CD4-positive, CD25-positive, alpha-beta regulatory T cell (primary cell): ENCODE measurements at regions not wholly inside any gene's neighbourhood (a gene's known extent, or its start where the extent isn't known, plus 50 kb on each side); places are given as distances from the start of the nearest gene placed in this dataset.

Source experiments
- ATAC-seq, 2 donors: fragments of 150-1000 bp; cut with Tn5 transposase; one replicate each; pipeline ENCODE4 v1.10.0; 2021; ENCODE audit warnings: low read depth in 2 of 2, moderate number of reproducible peaks in 2 of 2, moderate library complexity in 1 of 2
- DNase-seq, 3 donors: peaks; one replicate each; pipeline versions ENCODE4 v3.0.0 to v3.0.0-alpha.2; 2012 to 2022; ENCODE audit warnings: mixed read lengths in 1 of 3
- H3K27ac ChIP-seq: one replicate; pipeline ENCODE4 v1.7.0; 2013; ENCODE audit warnings: mild to moderate bottlenecking, low read length; ENCODE audit not compliant: insufficient read depth, poor library complexity, severe bottlenecking
- H3K27me3 ChIP-seq: one replicate; pipeline ENCODE4 v1.7.0; 2013; ENCODE audit warnings: low read length; ENCODE audit not compliant: control insufficient read depth, insufficient read depth
- H3K36me3 ChIP-seq: one replicate; pipeline ENCODE4 v1.7.0; 2013; ENCODE audit warnings: mild to moderate bottlenecking, low read length, moderate library complexity; ENCODE audit not compliant: control insufficient read depth, insufficient read depth
- H3K4me1 ChIP-seq: 2 replicates; pipeline ENCODE4 v1.7.0; 2013; ENCODE audit warnings: mild to moderate bottlenecking, low read length; ENCODE audit not compliant: insufficient read depth, control insufficient read depth, poor library complexity, severe bottlenecking
- H3K4me3 ChIP-seq: one replicate; pipeline ENCODE4 v1.7.0; 2013; ENCODE audit warnings: low read depth, mild to moderate bottlenecking, low read length, moderate library complexity
- H3K9me3 ChIP-seq, 2 experiments: 1 replicate in 1 of 2; 2 replicates in 1 of 2; pipeline ENCODE4 v1.7.0; 2013; ENCODE audit warnings: low read length in 2 of 2, mild to moderate bottlenecking in 1 of 2, moderate library complexity in 1 of 2; ENCODE audit not compliant: control insufficient read depth in 2 of 2
- H3K27ac Mint-ChIP-seq, 3 donors: one replicate each; pipeline ENCODE4 v1.8.0; 2020 to 2022; ENCODE audit warnings: mild to moderate bottlenecking in 3 of 3, mixed read lengths in 3 of 3, moderate library complexity in 2 of 3
- H3K27me3 Mint-ChIP-seq: one replicate; pipeline ENCODE4 v1.8.0; 2022; ENCODE audit warnings: mild to moderate bottlenecking, mixed read lengths
- H3K36me3 Mint-ChIP-seq: one replicate; pipeline ENCODE4 v1.8.0; 2020; ENCODE audit warnings: mixed read lengths
- H3K4me1 Mint-ChIP-seq, 4 donors: one replicate each; pipeline ENCODE4 v1.8.0; 2020 to 2022; ENCODE audit warnings: mixed read lengths in 4 of 4, mild to moderate bottlenecking in 1 of 4
- H3K4me3 Mint-ChIP-seq, 4 donors: one replicate each; pipeline ENCODE4 v1.8.0; 2020 to 2022; ENCODE audit warnings: mild to moderate bottlenecking in 4 of 4, mixed read lengths in 4 of 4, moderate library complexity in 3 of 4
- H3K9me3 Mint-ChIP-seq, 7 donors: one replicate each; pipeline ENCODE4 v1.8.0; 2020 to 2022; ENCODE audit warnings: mixed read lengths in 7 of 7, mild to moderate bottlenecking in 3 of 7, moderate library complexity in 2 of 7

GRCh38 chr20:52805296-52805571, 166.9 kb upstream of the TSHZ2 start:
- Histone ChIP-seq H3K4me3 (no peak overlapping the region), H3K27ac (no peak overlapping the region), H3K36me3 (no peaks in the 10 kb centered on the region), H3K27me3 (peaks cover 3% of the 10 kb centered on the region), H3K4me1 (no peaks in the 10 kb centered on the region), H3K9me3 (no peaks in the 10 kb centered on the region)
- H3K36me3 Mint-ChIP-seq = no peaks in the 10 kb centered on the region
- H3K27me3 Mint-ChIP-seq = peaks cover 7% of the 10 kb centered on the region
- no peak for DNase-seq
- no peak for ATAC-seq
- no peak overlapping the region for H3K27ac Mint-ChIP-seq
- no peaks in the 10 kb centered on the region for H3K4me1 Mint-ChIP-seq
- H3K9me3 Mint-ChIP-seq = peaks cover 0 to 4% (median 0%) of the 10 kb centered on the region in 7 donors
- H3K4me3 Mint-ChIP-seq = no peak overlapping the region

- Mint-ChIP-seq H3K27ac (no peak overlapping the region), H3K36me3 (no peaks in the 10 kb centered on the region), H3K4me3 (no peak overlapping the region), H3K9me3 (peaks cover 0 to 4% (median 0%) of the 10 kb centered on the region in 7 donors), H3K27me3 (peaks cover 7% of the 10 kb centered on the region), H3K4me1 (no peaks in the 10 kb centered on the region)
- H3K9me3 ChIP-seq = no peaks in the 10 kb centered on the region
- H3K36me3 ChIP-seq = no peaks in the 10 kb centered on the region
- DNase-seq (no peak), ATAC-seq (no peak)
- no peak overlapping the region for H3K27ac ChIP-seq
- no peak overlapping the region for H3K4me3 ChIP-seq
- no peaks in the 10 kb centered on the region for H3K4me1 ChIP-seq
- peaks cover 3% of the 10 kb centered on the region for H3K27me3 ChIP-seq
Measured at GRCh38 chr20:52804497-52805295, 167.5 kb upstream of the TSHZ2 start.

GRCh38 chr20:52801628-52802006, 170.5 kb upstream of the TSHZ2 start:
- no peak overlapping the region for H3K4me3 ChIP-seq
- Mint-ChIP-seq H3K4me3 (no peak overlapping the region), H3K36me3 (no peaks in the 10 kb centered on the region), H3K4me1 (no peaks in the 10 kb centered on the region), H3K27ac (no peak overlapping the region), H3K9me3 (peaks cover 0 to 1% (median 0%) of the 10 kb centered on the region in 7 donors), H3K27me3 (peaks cover 1% of the 10 kb centered on the region)
- no peak overlapping the region for H3K27ac ChIP-seq
- no peak for DNase-seq
- H3K9me3 ChIP-seq = no peaks in the 10 kb centered on the region
- no peaks in the 10 kb centered on the region for H3K36me3 ChIP-seq
- no peaks in the 10 kb centered on the region for H3K4me1 ChIP-seq
- no peak for ATAC-seq
- peaks cover 3% of the 10 kb centered on the region for H3K27me3 ChIP-seq

- no peaks in the 10 kb centered on the region for H3K27me3 ChIP-seq
- H3K36me3 ChIP-seq = no peaks in the 10 kb centered on the region
- no peak overlapping the region for H3K4me3 ChIP-seq
- H3K36me3 Mint-ChIP-seq = no peaks in the 10 kb centered on the region
- no peaks in the 10 kb centered on the region for H3K9me3 ChIP-seq
- ATAC-seq = no peak
- H3K27ac ChIP-seq = no peak overlapping the region
- no peak overlapping the region for H3K4me3 Mint-ChIP-seq
- no peaks in the 10 kb centered on the region for H3K4me1 ChIP-seq
- DNase-seq = no peak
- H3K4me1 Mint-ChIP-seq = no peaks in the 10 kb centered on the region
- H3K27ac Mint-ChIP-seq = no peak overlapping the region
- peaks cover 4% of the 10 kb centered on the region for H3K27me3 Mint-ChIP-seq
- no peaks in the 10 kb centered on the region for H3K9me3 Mint-ChIP-seq
Measured at GRCh38 chr20:52800734-52801627, 171.2 kb upstream of the TSHZ2 start.

GRCh38 chr20:52799130-52799529, 173.0 kb upstream of the TSHZ2 start:
- Mint-ChIP-seq H3K9me3 (no peaks in the 10 kb centered on the region), H3K27me3 (peaks cover 4% of the 10 kb centered on the region), H3K4me1 (no peaks in the 10 kb centered on the region), H3K4me3 (no peak overlapping the region), H3K36me3 (no peaks in the 10 kb centered on the region), H3K27ac (no peak overlapping the region)
- H3K27ac ChIP-seq = no peak overlapping the region
- no peaks in the 10 kb centered on the region for H3K36me3 ChIP-seq
- no peaks in the 10 kb centered on the region for H3K27me3 ChIP-seq
- H3K4me1 ChIP-seq = no peaks in the 10 kb centered on the region
- ATAC-seq = no peak
- H3K9me3 ChIP-seq = no peaks in the 10 kb centered on the region
- DNase-seq = no peak
- H3K4me3 ChIP-seq = no peak overlapping the region

- H3K27me3 Mint-ChIP-seq = peaks cover 8% of the 10 kb centered on the region
- no peaks in the 10 kb centered on the region for H3K9me3 Mint-ChIP-seq
- Histone ChIP-seq H3K27ac (no peak overlapping the region), H3K4me3 (no peak overlapping the region), H3K9me3 (no peaks in the 10 kb centered on the region), H3K4me1 (no peaks in the 10 kb centered on the region), H3K36me3 (no peaks in the 10 kb centered on the region), H3K27me3 (no peaks in the 10 kb centered on the region)
- no peak for ATAC-seq
- DNase-seq = no peak
- H3K4me1 Mint-ChIP-seq = no peaks in the 10 kb centered on the region
- no peaks in the 10 kb centered on the region for H3K36me3 Mint-ChIP-seq
- no peak overlapping the region for H3K27ac Mint-ChIP-seq
- H3K4me3 Mint-ChIP-seq = no peak overlapping the region
Measured at GRCh38 chr20:52798124-52798523, 174.0 kb upstream of the TSHZ2 start.

GRCh38 chr20:52794853-52795252, 177.3 kb upstream of the TSHZ2 start:
- Histone ChIP-seq H3K4me3 (no peak overlapping the region), H3K27me3 (no peaks in the 10 kb centered on the region), H3K27ac (no peak overlapping the region), H3K9me3 (no peaks in the 10 kb centered on the region), H3K4me1 (no peaks in the 10 kb centered on the region), H3K36me3 (no peaks in the 10 kb centered on the region)
- H3K4me1 Mint-ChIP-seq = no peaks in the 10 kb centered on the region
- ATAC-seq (no peak), DNase-seq (no peak)
- H3K27me3 Mint-ChIP-seq = peaks cover 12% of the 10 kb centered on the region
- no peak overlapping the region for H3K27ac Mint-ChIP-seq
- peaks cover 0 to 2% (median 0%) of the 10 kb centered on the region in 7 donors for H3K9me3 Mint-ChIP-seq
- H3K4me3 Mint-ChIP-seq = no peak overlapping the region
- no peaks in the 10 kb centered on the region for H3K36me3 Mint-ChIP-seq
